Caco-2 (cell line): ENCODE measurements at regions not wholly inside any gene's neighbourhood (a gene's known extent, or its start where the extent isn't known, plus 50 kb on each side); places are given as distances from the start of the nearest gene placed in this dataset.

Experiments
- BruUV-seq: library from RNA; stranded (reverse); fragments of 400-500 nt; replicated peaks from 2 replicates; lab custom pipeline; 2021; lab: Mats Ljungman, UMichigan
- CTCF ChIA-PET: fragments of 300-600 bp; sonication (Branson Sonifier 250); formaldehyde crosslinking; loops from one replicate; lab custom pipeline; 2022; ENCODE audit warnings: antibody characterized with exemption; lab: Charles Lee
- POLR2A ChIA-PET: fragments of 300-600 bp; sonication (Branson Sonifier 250); formaldehyde crosslinking; loops from one replicate; lab custom pipeline; 2022; ENCODE audit warnings: antibody characterized with exemption; lab: Charles Lee
- DNase-seq, 2 experiments: peaks; one replicate each; pipeline versions ENCODE4 v3.0.0 to v3.0.0-alpha.2; 2020 to 2022
- H3K27me3 ChIP-seq: replicated peaks from 2 replicates; pipeline ENCODE4 v1.6.0; 2011; ENCODE audit warnings: low read length; ENCODE audit not compliant: control insufficient read depth, insufficient read depth
- H3K36me3 ChIP-seq: 2 replicates; pipeline ENCODE4 v1.5.1; 2011; ENCODE audit warnings: low read length; ENCODE audit not compliant: control insufficient read depth, insufficient read depth
- H3K4me1 ChIP-seq: fragments of 250-450 bp; sonication (Bioruptor Pico); 2 replicates; pipeline ENCODE4 v1.5.1; 2020; ENCODE audit warnings: mild to moderate bottlenecking
- H3K4me3 ChIP-seq: 2 replicates; pipeline ENCODE4 v1.5.1; 2011; ENCODE audit warnings: low read depth, mild to moderate bottlenecking, control low read depth, low read length
- H3K9me3 ChIP-seq: fragments of 250-450 bp; sonication (Bioruptor Pico); 2 replicates; pipeline ENCODE4 v1.5.1; 2020; ENCODE audit warnings: mild to moderate bottlenecking, moderate library complexity
- H3K27ac Mint-ChIP-seq: one replicate; pipeline ENCODE4 v1.8.0; 2022; ENCODE audit warnings: mixed read lengths; ENCODE audit not compliant: unreplicated experiment
- H3K27me3 Mint-ChIP-seq: one replicate; pipeline ENCODE4 v1.8.0; 2022; ENCODE audit warnings: mixed read lengths; ENCODE audit not compliant: insufficient read depth, unreplicated experiment
- H3K36me3 Mint-ChIP-seq: one replicate; pipeline ENCODE4 v1.8.0; 2022; ENCODE audit warnings: mild to moderate bottlenecking, mixed read lengths; ENCODE audit not compliant: insufficient read depth, unreplicated experiment
- H3K4me1 Mint-ChIP-seq: one replicate; pipeline ENCODE4 v1.8.0; 2022; ENCODE audit warnings: low read depth, mixed read lengths; ENCODE audit not compliant: unreplicated experiment
- H3K4me3 Mint-ChIP-seq: one replicate; pipeline ENCODE4 v1.8.0; 2022; ENCODE audit warnings: mild to moderate bottlenecking, moderate library complexity, mixed read lengths; ENCODE audit not compliant: unreplicated experiment
- H3K9me3 Mint-ChIP-seq: one replicate; pipeline ENCODE4 v1.8.0; 2022; ENCODE audit warnings: mixed read lengths; ENCODE audit not compliant: unreplicated experiment
- CTCF ChIP-seq, 2 experiments: fragments of 200-600 bp in 1 of 2; IDR thresholded peaks; 1 replicate in 1 of 2; 2 replicates in 1 of 2; pipeline versions ENCODE4 v1.5.1 to v1.8.0; 2011 to 2022; ENCODE audit warnings: antibody characterized with exemption in 1 of 2, control low read depth in 1 of 2, inconsistent platforms in 1 of 2, low read depth in 1 of 2, low read length in 1 of 2, mild to moderate bottlenecking in 1 of 2, moderate library complexity in 1 of 2; ENCODE audit not compliant: insufficient read depth in 1 of 2, severe bottlenecking in 1 of 2, unreplicated experiment in 1 of 2
- intact Hi-C: fragments of 100-400 bp; cut with micrococcal nuclease; formaldehyde crosslinking; loops from one replicate; pipeline ENCODE4 v1.10.0; 2022; ENCODE audit not compliant: unreplicated experiment

DNA sequence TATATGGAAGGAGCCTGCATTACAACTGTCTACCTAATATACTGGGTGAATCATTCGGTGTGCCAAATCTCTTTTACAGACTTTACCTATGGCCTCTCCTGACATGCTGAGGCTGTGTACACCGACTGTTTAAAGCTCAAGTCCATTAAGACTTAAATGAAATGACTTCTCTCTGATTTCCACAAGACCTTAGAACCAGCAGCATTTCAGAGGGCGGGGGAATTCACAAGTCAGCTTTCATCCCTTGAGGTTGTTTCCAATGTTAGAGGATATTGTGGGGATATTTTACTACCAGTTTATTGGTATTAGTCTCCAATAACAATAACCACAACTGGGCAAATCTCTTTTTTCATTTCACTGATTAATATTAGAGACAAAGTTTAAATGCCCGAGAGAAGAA is 87.1 kb upstream of the IKZF1 start:
- no TSS peak for BruUV-seq
- Mint-ChIP-seq H3K4me3 (no peak overlapping the region), H3K36me3 (no peaks in the 10 kb centered on the region), H3K9me3 (peaks cover 11% of the 10 kb centered on the region), H3K27ac (no peak overlapping the region), H3K4me1 (no peaks in the 10 kb centered on the region), H3K27me3 (peaks cover 10% of the 10 kb centered on the region)
- no peaks in the 10 kb centered on the region; the same call in 1 of the 2 replicates for H3K27me3 ChIP-seq
- CTCF ChIA-PET: no interaction called here
- no peaks in the 10 kb centered on the region for H3K4me1 ChIP-seq
- H3K9me3 ChIP-seq: peaks cover 11% of the 10 kb centered on the region
- no peaks in the 10 kb centered on the region for H3K36me3 ChIP-seq
- POLR2A ChIA-PET: no interaction called here
- intact Hi-C loops: no loop called here
- DNase-seq: no peak
- no peak overlapping the region for H3K4me3 ChIP-seq
- no peak for TF ChIP-seq CTCF (IDR thresholded peaks at IDR 0.05; ENCODE audit: insufficient read depth in 1 of 2, low read depth in 1 of 2, low read length in 1 of 2, severe bottlenecking in 1 of 2, unreplicated experiment in 1 of 2)

DNA sequence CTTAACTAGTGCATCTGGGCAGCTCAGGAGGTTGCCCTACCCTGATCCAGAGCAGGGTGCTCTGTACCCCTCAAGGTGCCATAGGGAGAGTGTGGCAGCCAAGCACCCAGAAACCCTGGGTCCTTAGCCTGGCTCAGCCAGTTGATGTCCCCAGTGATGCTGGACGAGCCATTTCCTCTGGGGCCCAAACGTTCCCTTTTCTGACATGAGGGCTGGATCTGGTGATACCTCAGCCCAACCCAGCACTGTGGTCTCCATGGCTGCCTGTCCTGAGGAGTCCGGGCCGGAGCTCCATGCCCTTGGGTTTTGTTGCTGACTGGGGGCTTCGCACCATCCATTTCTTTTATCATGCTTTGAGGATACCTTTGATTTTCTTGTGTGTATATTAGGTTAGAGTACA is 87.9 kb upstream of the IKZF1 start:
- CTCF ChIA-PET: no interaction called here
- intact Hi-C loops: no loop called here
- BruUV-seq: no TSS peak

DNA sequence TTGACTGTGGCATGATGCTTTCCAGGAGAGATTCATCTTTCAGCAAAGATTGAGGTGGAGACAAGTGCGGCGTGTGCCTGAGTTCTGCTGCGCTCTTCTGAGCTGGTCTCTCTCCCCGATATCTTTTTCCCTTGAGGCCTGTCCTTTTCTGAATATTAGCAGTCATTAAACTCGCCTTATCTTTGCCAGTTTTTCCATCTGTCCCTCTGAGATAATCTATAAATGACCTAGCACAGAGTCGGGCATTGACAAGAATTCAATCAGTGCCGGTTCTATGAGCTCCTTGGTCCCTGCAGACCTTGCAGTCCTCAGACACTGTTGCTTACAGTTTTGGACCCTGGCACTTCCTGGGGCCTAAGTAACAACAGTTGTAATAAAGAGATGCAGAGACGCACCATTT is 89.7 kb upstream of the IKZF1 start:
- no peaks in the 10 kb centered on the region for H3K4me1 ChIP-seq
- Mint-ChIP-seq H3K4me3 (no peak overlapping the region), H3K27me3 (peaks cover 22% of the 10 kb centered on the region), H3K27ac (no peak overlapping the region), H3K4me1 (no peaks in the 10 kb centered on the region), H3K36me3 (no peaks in the 10 kb centered on the region), H3K9me3 (no peaks in the 10 kb centered on the region)
- intact Hi-C loops: no loop called here
- no peak for TF ChIP-seq CTCF (IDR thresholded peaks at IDR 0.05; ENCODE audit: insufficient read depth in 1 of 2, low read depth in 1 of 2, low read length in 1 of 2, severe bottlenecking in 1 of 2, unreplicated experiment in 1 of 2)
- H3K36me3 ChIP-seq: no peaks in the 10 kb centered on the region
- no peak overlapping the region for H3K4me3 ChIP-seq
- no peaks in the 10 kb centered on the region; the same call in none of the 2 replicates for H3K27me3 ChIP-seq
- H3K9me3 ChIP-seq: no peaks in the 10 kb centered on the region
- ChIA-PET CTCF (no interaction called here), POLR2A (no interaction called here)
- DNase-seq: no peak
- BruUV-seq: no TSS peak

More for the DNA sequence above, 87.9 kb upstream of the IKZF1 start:
- Mint-ChIP-seq H3K4me1 (no peaks in the 10 kb centered on the region), H3K9me3 (peaks cover 6% of the 10 kb centered on the region), H3K27ac (no peak overlapping the region), H3K27me3 (peaks cover 15% of the 10 kb centered on the region), H3K4me3 (no peak overlapping the region), H3K36me3 (no peaks in the 10 kb centered on the region)
- TF ChIP-seq CTCF (IDR thresholded peaks at IDR 0.05; ENCODE audit: insufficient read depth in 1 of 2, low read depth in 1 of 2, low read length in 1 of 2, severe bottlenecking in 1 of 2, unreplicated experiment in 1 of 2): no peak
- Histone ChIP-seq H3K4me1 (no peaks in the 10 kb centered on the region), H3K36me3 (no peaks in the 10 kb centered on the region), H3K9me3 (peaks cover 3% of the 10 kb centered on the region; the same call in 1 of the 2 replicates), H3K4me3 (no peak overlapping the region), H3K27me3 (no peaks in the 10 kb centered on the region; the same call in none of the 2 replicates)
- DNase-seq: no peak
- POLR2A ChIA-PET: no interaction called here
